A549 (cell line): ENCODE measurements at regions not wholly inside any gene's neighbourhood (a gene's known extent, or its start where the extent isn't known, plus 50 kb on each side); places are given as distances from the start of the nearest gene placed in this dataset.

Experiments used
- ATAC-seq, 2 experiments: fragments of 200-7000 bp in 1 of 2; fragments of >200 bp in 1 of 2; cut with Nextera tagmentation in 1 of 2; cut with Tn5 transposase in 1 of 2; 3 replicates each; pipeline versions ENCODE4 v1.8.0 to v1.9.1; 2018 to 2020; ENCODE audit warnings: mild to moderate bottlenecking in 1 of 2, moderate library complexity in 1 of 2
- CTCF ChIA-PET: fragments of 300-600 bp; sonication (Branson Sonifier 250); formaldehyde crosslinking; extraction: SDS; loops from one replicate; lab custom pipeline; 2021; ENCODE audit warnings: antibody characterized with exemption, inconsistent platforms; lab: Yijun Ruan, JAX
- POLR2A ChIA-PET: fragments of 350-600 bp; formaldehyde crosslinking; extraction: SDS; loops from one replicate; lab custom pipeline; 2021; ENCODE audit warnings: antibody characterized with exemption, inconsistent platforms; lab: Yijun Ruan, JAX
- DNase-seq, 2 experiments: peaks; one replicate each; pipeline versions ENCODE4 v3.0.0 to v3.0.0-alpha.2; 2011 to 2016; ENCODE audit warnings: low read depth in 1 of 2, low spot score in 1 of 2
- FAIRE-seq: peaks from 2 replicates; lab custom pipeline; 2011; peaks lifted over from hg19 to GRCh38; lab: Jason Lieb, UNC
- H3K27ac ChIP-seq, 2 experiments: fragments of >200 bp; sonication (Bioruptor Twin); formaldehyde crosslinking; 3 replicates each; pipeline ENCODE4 v1.5.1; 2016 to 2017
- H3K4me1 ChIP-seq: fragments of >200 bp; sonication (Bioruptor Twin); formaldehyde crosslinking; 3 replicates; pipeline ENCODE4 v1.6.1; 2016
- H3K4me2 ChIP-seq: fragments of >200 bp; sonication (Bioruptor Twin); formaldehyde crosslinking; 3 replicates; pipeline ENCODE4 v1.6.1; 2016
- H3K4me3 ChIP-seq: fragments of >200 bp; sonication (Bioruptor Twin); formaldehyde crosslinking; 3 replicates; pipeline ENCODE4 v1.5.1; 2016
- H3K9me3 ChIP-seq: fragments of >200 bp; sonication (Bioruptor Twin); formaldehyde crosslinking; 3 replicates; pipeline ENCODE4 v1.6.1; 2016
- BCL3 ChIP-seq: fragments of >200 bp; sonication (Bioruptor Twin); formaldehyde crosslinking; IDR thresholded peaks from 3 replicates; pipeline ENCODE4 v1.6.1; 2016
- CBX2 ChIP-seq: fragments of 200-600 bp; sonication (generic); IDR thresholded peaks from 2 replicates; pipeline ENCODE4 v1.6.1; 2016; ENCODE audit warnings: low read depth, mild to moderate bottlenecking, borderline replicate concordance
- CHD2 ChIP-seq: fragments of 150-350 bp; IDR thresholded peaks from 2 replicates; pipeline ENCODE4 v1.6.1; 2014; ENCODE audit warnings: low read length; ENCODE audit not compliant: partially characterized antibody
- EHF ChIP-seq: fragments of 250-450 bp; sonication (Bioruptor Pico); IDR thresholded peaks from 2 replicates; pipeline ENCODE4 v1.5.0; 2020; ENCODE audit warnings: mild to moderate bottlenecking
- EHMT2 ChIP-seq: fragments of 200-600 bp; sonication (generic); IDR thresholded peaks from 2 replicates; pipeline ENCODE4 v1.6.1; 2016; ENCODE audit warnings: antibody characterized with exemption, low read depth, mild to moderate bottlenecking, moderate library complexity
- ELK1 ChIP-seq: fragments of 150-350 bp; IDR thresholded peaks from 2 replicates; pipeline ENCODE4 v1.6.1; 2014; ENCODE audit warnings: low read depth, mild to moderate bottlenecking, low read length
- ESRRA ChIP-seq: fragments of 150-350 bp; IDR thresholded peaks from 2 replicates; pipeline ENCODE4 v1.6.1; 2014; ENCODE audit warnings: mild to moderate bottlenecking, low read length, borderline replicate concordance
- FOSL2 ChIP-seq, 2 experiments: fragments of 450-650 bp in 1 of 2; fragments of >200 bp in 1 of 2; sonication (Bioruptor Twin) in 1 of 2; formaldehyde crosslinking; IDR thresholded peaks; 2 replicates each; pipeline versions ENCODE4 v1.5.0 to v1.6.1; 2016 to 2020; ENCODE audit warnings: mild to moderate bottlenecking in 1 of 2, moderate library complexity in 1 of 2
- FOXS1 ChIP-seq: fragments of 250-450 bp; sonication (Bioruptor Pico); IDR thresholded peaks from 2 replicates; pipeline ENCODE4 v1.5.0; 2020; ENCODE audit warnings: mild to moderate bottlenecking, moderate library complexity
- HEYL ChIP-seq: fragments of 250-450 bp; sonication (Bioruptor Pico); IDR thresholded peaks from 2 replicates; pipeline ENCODE4 v1.8.0; 2021; ENCODE audit warnings: mild to moderate bottlenecking, moderate library complexity
- HOXA7 ChIP-seq: fragments of 250-450 bp; sonication (Bioruptor Pico); IDR thresholded peaks from 2 replicates; pipeline ENCODE4 v1.5.0; 2020; ENCODE audit warnings: mild to moderate bottlenecking, moderate library complexity
- JUN ChIP-seq, 2 experiments: fragments of >200 bp; sonication (Bioruptor Twin); formaldehyde crosslinking; IDR thresholded peaks; 2 replicates in 1 of 2; 3 replicates in 1 of 2; pipeline ENCODE4 v1.6.1; 2016 to 2017
- JUNB ChIP-seq: fragments of >200 bp; sonication (Bioruptor Twin); formaldehyde crosslinking; IDR thresholded peaks from 2 replicates; pipeline ENCODE4 v1.6.1; 2016
- MAX ChIP-seq: IDR thresholded peaks from 2 replicates; pipeline ENCODE4 v1.6.1; 2012
- MAZ ChIP-seq: fragments of 150-350 bp; IDR thresholded peaks from 2 replicates; pipeline ENCODE4 v1.6.1; 2014; ENCODE audit warnings: antibody characterized with exemption, low read depth, low read length, borderline replicate concordance
- MYC ChIP-seq: IDR thresholded peaks from 2 replicates; pipeline ENCODE4 v1.6.1; 2012; ENCODE audit warnings: mild to moderate bottlenecking, inconsistent platforms, low read length, improper control_type of control experiment, borderline replicate concordance
- NR3C1 ChIP-seq: fragments of >200 bp; sonication (Bioruptor Twin); formaldehyde crosslinking; IDR thresholded peaks from 3 replicates; pipeline ENCODE4 v1.6.1; 2017
- POLR2A ChIP-seq: IDR thresholded peaks from 2 replicates; pipeline ENCODE4 v1.6.1; 2012; ENCODE audit warnings: mild to moderate bottlenecking, low read length
- POLR2AphosphoS2 ChIP-seq: conservative IDR thresholded peaks from 2 replicates; pipeline ENCODE4 v1.6.1; 2012; ENCODE audit warnings: low read length, improper control_type of control experiment, inconsistent platforms
- RCOR1 ChIP-seq: fragments of 150-350 bp; IDR thresholded peaks from 2 replicates; pipeline ENCODE4 v1.6.1; 2014; ENCODE audit warnings: antibody characterized with exemption, low read length, low read depth
- ZFP36 ChIP-seq: fragments of 450-650 bp; IDR thresholded peaks from 2 replicates; pipeline ENCODE4 v1.6.1; 2014; ENCODE audit warnings: borderline replicate concordance; ENCODE audit not compliant: partially characterized antibody
- ZNF302 ChIP-seq: fragments of 250-450 bp; sonication (Bioruptor Pico); IDR thresholded peaks from 2 replicates; pipeline ENCODE4 v1.9.0; 2021; ENCODE audit warnings: inconsistent platforms, mild to moderate bottlenecking, moderate library complexity
- ZSCAN20 ChIP-seq: fragments of 250-450 bp; sonication (Bioruptor Pico); IDR thresholded peaks from 2 replicates; pipeline ENCODE4 v1.8.0; 2022; ENCODE audit warnings: mild to moderate bottlenecking, moderate library complexity
- WGBS: methylation state at CpG from one replicate; pipeline ENCODE4 v1.1.6; 2017; ENCODE audit errors: missing lambda C conversion rate; 5-methylcytosine and 5-hydroxymethylcytosine counted together
- TF ChIP-seq, protein P1 (sequence below): fragments of >200 bp; sonication (Bioruptor Twin); formaldehyde crosslinking; IDR thresholded peaks from 3 replicates; pipeline ENCODE4 v1.5.1; 2016

DNA sequence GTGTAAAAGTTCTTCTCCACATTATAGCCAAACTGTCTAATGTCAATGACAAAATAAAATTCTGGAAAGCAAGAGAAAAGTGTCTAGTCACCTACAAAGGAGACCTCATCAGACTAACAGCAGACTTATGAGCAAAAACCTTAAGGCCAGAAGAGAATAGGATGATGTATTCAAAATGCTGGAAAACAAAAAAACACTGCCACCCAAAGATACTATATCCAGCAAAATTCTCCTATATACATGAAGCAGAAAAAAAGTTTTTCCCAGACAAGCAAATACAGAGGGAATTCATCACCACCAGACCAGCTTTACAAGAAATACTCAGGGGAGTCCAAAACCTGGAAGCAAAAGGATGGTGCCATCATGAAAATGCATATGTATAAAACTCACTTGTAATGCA is 755.6 kb upstream of the CITED2 start:
- no peak for TF ChIP-seq MYC
- TF ChIP-seq BCL3: no peak
- TF ChIP-seq JUN (IDR thresholded peaks at IDR 0.05): no peak
- TF ChIP-seq, protein P1, sequence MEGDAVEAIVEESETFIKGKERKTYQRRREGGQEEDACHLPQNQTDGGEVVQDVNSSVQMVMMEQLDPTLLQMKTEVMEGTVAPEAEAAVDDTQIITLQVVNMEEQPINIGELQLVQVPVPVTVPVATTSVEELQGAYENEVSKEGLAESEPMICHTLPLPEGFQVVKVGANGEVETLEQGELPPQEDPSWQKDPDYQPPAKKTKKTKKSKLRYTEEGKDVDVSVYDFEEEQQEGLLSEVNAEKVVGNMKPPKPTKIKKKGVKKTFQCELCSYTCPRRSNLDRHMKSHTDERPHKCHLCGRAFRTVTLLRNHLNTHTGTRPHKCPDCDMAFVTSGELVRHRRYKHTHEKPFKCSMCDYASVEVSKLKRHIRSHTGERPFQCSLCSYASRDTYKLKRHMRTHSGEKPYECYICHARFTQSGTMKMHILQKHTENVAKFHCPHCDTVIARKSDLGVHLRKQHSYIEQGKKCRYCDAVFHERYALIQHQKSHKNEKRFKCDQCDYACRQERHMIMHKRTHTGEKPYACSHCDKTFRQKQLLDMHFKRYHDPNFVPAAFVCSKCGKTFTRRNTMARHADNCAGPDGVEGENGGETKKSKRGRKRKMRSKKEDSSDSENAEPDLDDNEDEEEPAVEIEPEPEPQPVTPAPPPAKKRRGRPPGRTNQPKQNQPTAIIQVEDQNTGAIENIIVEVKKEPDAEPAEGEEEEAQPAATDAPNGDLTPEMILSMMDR: no peak
- TF ChIP-seq POLR2A: no peak
- no peak for TF ChIP-seq FOSL2 (IDR thresholded peaks at IDR 0.05)
- no peak for TF ChIP-seq FOSL2 (CRISPR knock-in tag; IDR thresholded peaks at IDR 0.05)
- no peak for TF ChIP-seq POLR2AphosphoS2
- no peak for TF ChIP-seq ZFP36
- TF ChIP-seq EHF: no peak
- TF ChIP-seq CHD2: no peak
- TF ChIP-seq HEYL (CRISPR knock-in tag): no peak
- no peak for TF ChIP-seq NR3C1
- no peak for TF ChIP-seq CBX2
- no peak for TF ChIP-seq FOXS1
- no peak for TF ChIP-seq EHMT2
- TF ChIP-seq ZSCAN20: no peak
- TF ChIP-seq ELK1: no peak
- no peak for FAIRE-seq
- Histone ChIP-seq H3K4me1 (no peaks in the 10 kb centered on the region), H3K4me3 (no peak overlapping the region), H3K4me2 (no peak overlapping the region), H3K27ac (no peak overlapping the region), H3K9me3 (peaks cover 3% of the 10 kb centered on the region; the same call in 1 of the 3 replicates)
- DNase-seq: no peak
- POLR2A ChIA-PET: no interaction called here
- no peak for ATAC-seq
- CTCF ChIA-PET: no interaction called here

- POLR2A ChIA-PET: no interaction called here
- 51% methylated on average over 2 of the region's 2 CpGs for WGBS
Observed at GRCh38 chr6:140124498-140124897, 750.0 kb upstream of the CITED2 start.

DNA sequence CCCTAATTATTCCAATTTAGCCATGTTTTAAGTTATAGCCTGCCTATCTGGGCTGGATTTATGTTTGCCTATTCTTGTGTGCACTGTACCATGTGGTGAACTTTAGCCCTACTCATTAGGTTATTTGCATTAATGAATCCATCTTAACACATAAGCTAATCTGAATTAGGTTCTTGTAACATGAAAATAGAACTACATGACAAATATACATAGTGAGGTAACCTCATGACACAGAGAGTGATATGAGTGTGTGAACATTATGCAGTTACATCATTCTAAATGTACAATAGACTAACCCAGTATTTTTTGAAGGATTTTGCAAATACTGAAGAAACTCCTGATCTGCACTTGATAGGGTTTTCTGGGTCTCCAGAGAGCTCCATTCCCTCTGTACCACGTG is 733.7 kb upstream of the CITED2 start:
- H3K4me1 ChIP-seq: no peaks in the 10 kb centered on the region
- TF ChIP-seq MAZ (no peak), FOSL2 (IDR thresholded peaks at IDR 0.05) (no peak), FOSL2 (CRISPR knock-in tag; IDR thresholded peaks at IDR 0.05) (no peak)
- no peak overlapping the region for H3K4me3 ChIP-seq
- ChIA-PET CTCF (no interaction called here), POLR2A (no interaction called here)
- H3K9me3 ChIP-seq: no peaks in the 10 kb centered on the region
- H3K4me2 ChIP-seq: no peak overlapping the region
- ATAC-seq (no peak), FAIRE-seq (no peak), DNase-seq (no peak)
- H3K27ac ChIP-seq: no peak overlapping the region
- WGBS: 26% methylated on average over 1 of the region's 1 CpG

More at GRCh38 chr6:140124498-140124897, 750.0 kb upstream of the CITED2 start:
- CTCF ChIA-PET: no interaction called here
- DNase-seq: no peak
- Histone ChIP-seq H3K9me3 (no peaks in the 10 kb centered on the region), H3K27ac (no peak overlapping the region), H3K4me1 (no peaks in the 10 kb centered on the region), H3K4me3 (no peak overlapping the region), H3K4me2 (no peak overlapping the region)
- no peak for FAIRE-seq
- ATAC-seq: no peak
- TF ChIP-seq HOXA7 (CRISPR knock-in tag) (no peak), JUNB (no peak), ESRRA (no peak), RCOR1 (no peak), MAX (no peak), ZSCAN20 (no peak), NR3C1 (no peak), ZFP36 (no peak), POLR2A (no peak), ZNF302 (CRISPR knock-in tag) (no peak)
